Mucosa of rectum (tissue), 2 donors: ENCODE measurements at regions not wholly inside any gene's neighbourhood (a gene's known extent, or its start where the extent isn't known, plus 50 kb on each side); places are given as distances from the start of the nearest gene placed in this dataset.
"Not testable (repeated sequence)": the region's sequence is repeated elsewhere in the genome, so short reads cannot be mapped to it uniquely, and the experiment has no call there.

Experiments
- H3K27ac ChIP-seq, 2 donors: one replicate each; pipeline ENCODE4 v1.7.0; 2013; ENCODE audit warnings: inconsistent platforms in 2 of 2, low read depth in 2 of 2, low read length in 2 of 2
- H3K27me3 ChIP-seq, 2 donors: one replicate each; pipeline ENCODE4 v1.7.0; 2013; ENCODE audit warnings: low read length in 2 of 2; ENCODE audit not compliant: control insufficient read depth in 2 of 2, insufficient read depth in 2 of 2
- H3K36me3 ChIP-seq, 2 donors: one replicate each; pipeline ENCODE4 v1.7.0; 2013; ENCODE audit warnings: low read length in 2 of 2; ENCODE audit not compliant: control insufficient read depth in 2 of 2, insufficient read depth in 2 of 2
- H3K4me1 ChIP-seq, 2 donors: one replicate each; pipeline ENCODE4 v1.7.0; 2013; ENCODE audit warnings: low read length in 2 of 2, mild to moderate bottlenecking in 1 of 2; ENCODE audit not compliant: control insufficient read depth in 2 of 2, insufficient read depth in 2 of 2
- H3K4me3 ChIP-seq, 2 donors: one replicate each; pipeline ENCODE4 v1.7.0; 2013; ENCODE audit warnings: low read length in 2 of 2
- H3K9ac ChIP-seq, 2 donors: one replicate each; pipeline ENCODE4 v1.7.0; 2013; ENCODE audit warnings: low read length in 2 of 2, low read depth in 1 of 2, mild to moderate bottlenecking in 1 of 2
- H3K9me3 ChIP-seq, 2 donors: one replicate each; pipeline ENCODE4 v1.7.0; 2013; ENCODE audit warnings: low read length in 2 of 2; ENCODE audit not compliant: control insufficient read depth in 2 of 2
- donor health status: healthy.
- donor health status: Normal muscosa, but diverticular disease.

DNA sequence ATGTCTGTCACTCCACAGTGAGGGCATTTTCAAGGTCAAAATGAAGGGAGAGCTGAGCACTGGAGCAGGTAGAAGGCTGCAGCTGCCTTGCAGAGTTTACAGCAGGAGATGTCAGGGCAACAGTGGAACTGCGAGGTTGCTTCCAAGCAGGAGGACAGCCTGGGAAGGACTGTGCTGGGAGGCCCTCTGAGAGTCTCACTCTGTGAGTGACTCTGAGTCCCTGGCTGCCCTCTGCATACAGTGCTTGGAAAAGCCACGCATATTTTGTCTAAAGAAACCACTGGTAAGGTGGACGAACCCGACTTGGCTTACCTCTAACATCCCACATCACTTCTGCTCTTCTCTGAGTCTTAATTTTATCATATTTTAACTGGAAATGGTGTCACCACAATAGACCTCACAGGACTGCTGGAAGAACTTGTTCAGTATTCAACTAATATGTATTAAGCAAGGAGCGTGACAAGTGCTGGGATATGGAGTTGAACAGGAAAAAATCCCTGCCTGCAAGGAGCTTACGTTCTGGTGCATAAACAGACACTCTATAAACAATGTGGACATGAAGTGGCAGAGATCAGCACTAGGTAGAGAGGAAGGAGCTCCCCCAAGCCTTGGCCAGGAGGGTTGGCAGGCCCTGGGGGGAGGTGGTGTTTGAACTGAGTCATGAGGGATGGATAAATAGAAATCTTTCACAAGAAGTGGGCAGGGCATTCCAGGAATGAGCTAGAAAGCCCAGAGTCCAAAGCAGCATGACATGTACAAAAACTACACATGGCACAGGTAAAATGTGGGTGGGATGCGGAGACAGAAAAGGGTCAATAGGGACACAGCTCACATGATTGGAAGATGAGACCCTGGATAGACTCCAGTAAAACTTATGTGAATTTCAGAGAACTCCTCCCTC is 64.0 kb upstream of the FOXE1 start:
- Histone ChIP-seq H3K27ac (no peak overlapping the region), H3K4me1 (no peaks in the 10 kb centered on the region), H3K4me3 (no peak overlapping the region), H3K9ac (no peak overlapping the region), H3K36me3 (no peaks in the 10 kb centered on the region), H3K27me3 (no peaks in the 10 kb centered on the region), H3K9me3 (no peaks in the 10 kb centered on the region)

DNA sequence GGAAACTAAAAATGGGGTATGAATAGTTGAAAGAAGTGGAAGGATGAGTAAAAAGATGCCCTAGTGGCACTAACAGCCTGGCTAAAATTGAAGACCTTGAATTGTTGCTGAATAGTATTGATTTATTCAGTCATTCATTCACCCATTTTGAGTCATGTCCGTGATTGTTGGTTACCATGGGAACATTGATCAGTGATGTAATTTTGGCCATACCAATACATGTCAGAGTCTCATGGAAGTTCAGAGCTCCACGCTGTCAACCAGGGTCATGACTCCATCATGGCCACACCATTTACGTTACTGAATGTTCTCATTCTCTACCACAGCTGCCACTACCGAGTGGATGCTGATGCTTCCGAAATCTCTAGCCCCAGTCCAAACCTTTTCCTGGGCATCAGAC is 62.5 kb upstream of the FOXE1 start:
- Histone ChIP-seq H3K27me3 (no peaks in the 10 kb centered on the region), H3K36me3 (no peaks in the 10 kb centered on the region), H3K4me1 (no peaks in the 10 kb centered on the region), H3K27ac (no peak overlapping the region), H3K4me3 (no peak overlapping the region), H3K9me3 (no peaks in the 10 kb centered on the region), H3K9ac (no peak overlapping the region)

DNA sequence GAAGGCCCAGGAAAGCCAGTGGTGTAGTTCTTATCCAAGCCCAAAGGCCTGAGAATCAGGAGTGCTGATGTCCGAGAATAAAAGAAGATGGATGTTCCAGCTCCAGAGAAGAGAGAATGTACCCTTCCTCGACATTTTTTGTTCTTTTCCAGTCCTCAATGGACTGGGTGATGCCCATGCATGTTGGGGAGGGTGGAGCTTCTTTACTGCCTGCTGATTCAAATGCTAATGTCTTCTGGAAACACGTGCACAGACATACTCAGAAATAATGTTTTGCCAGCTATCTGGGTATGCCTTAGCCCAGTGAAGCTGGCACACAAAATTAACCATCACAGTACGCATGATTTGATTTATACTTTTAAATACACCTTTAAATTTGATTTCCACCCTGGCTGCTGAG is 61.5 kb upstream of the FOXE1 start:
- H3K9ac ChIP-seq: no peak overlapping the region
- no peaks in the 10 kb centered on the region for H3K4me1 ChIP-seq
- no peaks in the 10 kb centered on the region for H3K9me3 ChIP-seq
- H3K4me3 ChIP-seq: no peak overlapping the region
- no peaks in the 10 kb centered on the region for H3K27me3 ChIP-seq
- no peaks in the 10 kb centered on the region for H3K36me3 ChIP-seq
- no peak overlapping the region for H3K27ac ChIP-seq

DNA sequence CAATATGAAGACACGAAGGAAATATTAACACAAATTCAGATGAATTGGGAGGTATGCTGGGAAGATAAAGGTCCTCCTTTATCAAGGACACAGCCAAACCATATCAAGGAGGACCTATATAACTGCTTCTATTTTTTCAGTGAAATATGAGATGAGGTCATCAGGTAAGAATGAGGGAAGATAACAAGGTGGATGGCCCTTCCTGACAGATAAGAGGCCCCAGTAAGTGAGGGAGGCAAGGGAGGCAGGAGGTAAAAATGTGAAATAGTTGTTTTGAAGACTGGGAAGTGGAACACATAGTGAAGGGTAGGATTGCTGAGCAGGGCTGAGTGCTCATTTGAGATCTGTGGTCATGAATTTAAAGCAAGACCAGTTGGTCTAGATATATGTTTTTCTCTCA is 60.0 kb upstream of the FOXE1 start:
- Histone ChIP-seq H3K27ac (no peak overlapping the region), H3K9ac (no peak overlapping the region), H3K9me3 (no peaks in the 10 kb centered on the region), H3K36me3 (no peaks in the 10 kb centered on the region), H3K4me1 (no peaks in the 10 kb centered on the region), H3K27me3 (no peaks in the 10 kb centered on the region), H3K4me3 (no peak overlapping the region)

DNA sequence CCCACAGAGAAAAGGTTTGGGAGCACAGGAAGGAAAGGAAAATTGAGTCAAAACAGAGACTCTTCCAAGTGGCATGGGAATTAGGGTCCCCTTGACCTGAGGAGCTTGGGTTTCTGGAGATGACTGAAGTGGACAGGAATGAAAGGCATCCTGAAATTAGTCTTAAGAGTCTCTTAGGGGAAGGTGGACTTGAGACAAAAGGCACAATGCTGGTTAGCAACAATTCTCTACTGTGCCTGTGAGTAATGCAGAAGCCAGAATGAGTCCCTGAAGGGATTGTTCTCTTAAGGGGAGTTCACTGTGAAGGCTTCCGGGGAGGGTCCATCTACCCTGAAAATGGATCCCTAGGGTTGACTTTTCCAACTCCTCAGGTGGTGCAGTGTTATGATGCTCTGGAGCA is 58.4 kb upstream of the FOXE1 start:
- Histone ChIP-seq H3K4me1 (no peaks in the 10 kb centered on the region), H3K4me3 (no peak overlapping the region), H3K36me3 (no peaks in the 10 kb centered on the region), H3K27ac (no peak overlapping the region), H3K27me3 (no peaks in the 10 kb centered on the region), H3K9me3 (no peaks in the 10 kb centered on the region), H3K9ac (no peak overlapping the region)

DNA sequence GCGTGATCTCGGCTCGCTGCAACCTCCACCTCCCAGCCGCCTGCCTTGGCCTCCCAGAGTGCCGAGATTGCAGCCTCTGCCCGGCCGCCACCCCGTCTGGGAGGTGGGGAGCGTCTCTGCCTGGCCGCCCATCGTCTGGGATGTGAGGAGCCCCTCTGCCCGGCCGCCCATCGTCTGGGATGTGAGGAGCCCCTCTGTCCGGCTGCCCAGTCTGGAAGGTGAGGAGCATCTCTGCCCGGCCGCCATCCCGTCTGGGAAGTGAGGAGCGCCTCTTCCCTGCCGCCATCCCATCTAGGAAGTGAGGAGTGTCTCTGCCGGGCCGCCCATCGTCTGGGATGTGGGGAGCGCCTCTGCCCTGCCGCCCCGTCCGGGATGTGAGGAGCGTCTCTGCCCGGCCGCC is 56.9 kb upstream of the FOXE1 start:
- not testable (repeated sequence) for H3K9me3 ChIP-seq, H3K36me3 ChIP-seq, H3K27me3 ChIP-seq, H3K4me1 ChIP-seq, H3K27ac ChIP-seq, H3K4me3 ChIP-seq, H3K9ac ChIP-seq

DNA sequence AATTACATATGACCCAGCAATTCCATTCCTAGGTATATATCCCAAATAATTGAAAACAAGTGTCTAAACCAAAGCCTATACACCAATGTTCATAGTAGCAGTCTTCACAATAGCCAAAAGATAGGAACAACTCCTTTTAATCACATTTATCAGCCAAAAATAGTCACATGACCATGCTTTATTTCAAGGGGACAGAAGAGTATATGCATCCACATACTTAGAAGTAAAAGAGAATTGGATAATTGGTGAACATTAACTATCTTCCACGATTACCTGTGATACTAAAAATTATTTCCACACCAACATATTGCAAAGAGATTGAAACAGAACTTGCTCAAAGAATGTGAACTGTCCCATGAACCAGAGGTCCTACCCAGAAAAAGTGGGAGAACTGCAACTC is 51.8 kb upstream of the FOXE1 start:
- Histone ChIP-seq H3K9me3 (no peaks in the 10 kb centered on the region), H3K4me3 (no peak overlapping the region), H3K4me1 (peaks cover 0 to 2% of the 10 kb centered on the region in 2 donors), H3K36me3 (no peaks in the 10 kb centered on the region), H3K9ac (no peak overlapping the region), H3K27ac (no peak overlapping the region), H3K27me3 (peaks cover 3 to 8% of the 10 kb centered on the region in 2 donors)

DNA sequence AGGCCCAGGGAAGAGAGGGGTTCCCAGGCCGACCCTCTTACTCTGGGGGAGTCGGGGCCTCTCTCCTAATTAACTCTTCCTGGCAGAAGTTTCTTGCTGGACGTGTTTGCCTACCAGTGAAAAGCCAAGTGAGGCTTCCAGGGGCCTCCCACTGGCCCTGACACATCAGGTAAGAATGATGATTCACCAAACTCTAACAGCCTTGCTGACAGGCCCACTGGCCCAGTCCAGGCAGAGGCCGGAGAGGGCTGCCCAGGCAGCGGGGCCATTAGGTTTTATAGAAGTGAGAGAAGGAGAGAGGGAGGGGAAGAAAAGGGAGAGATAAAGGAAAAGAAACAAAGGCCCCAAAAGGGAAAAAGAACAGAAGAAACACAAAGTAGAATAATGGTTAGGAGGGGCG is 50.8 kb upstream of the FOXE1 start:
- Histone ChIP-seq H3K36me3 (no peaks in the 10 kb centered on the region), H3K4me3 (no peak overlapping the region), H3K4me1 (peaks cover 0 to 2% of the 10 kb centered on the region in 2 donors), H3K27me3 (peaks cover 3 to 12% of the 10 kb centered on the region in 2 donors), H3K27ac (no peak overlapping the region), H3K9ac (no peak overlapping the region), H3K9me3 (no peaks in the 10 kb centered on the region)

DNA sequence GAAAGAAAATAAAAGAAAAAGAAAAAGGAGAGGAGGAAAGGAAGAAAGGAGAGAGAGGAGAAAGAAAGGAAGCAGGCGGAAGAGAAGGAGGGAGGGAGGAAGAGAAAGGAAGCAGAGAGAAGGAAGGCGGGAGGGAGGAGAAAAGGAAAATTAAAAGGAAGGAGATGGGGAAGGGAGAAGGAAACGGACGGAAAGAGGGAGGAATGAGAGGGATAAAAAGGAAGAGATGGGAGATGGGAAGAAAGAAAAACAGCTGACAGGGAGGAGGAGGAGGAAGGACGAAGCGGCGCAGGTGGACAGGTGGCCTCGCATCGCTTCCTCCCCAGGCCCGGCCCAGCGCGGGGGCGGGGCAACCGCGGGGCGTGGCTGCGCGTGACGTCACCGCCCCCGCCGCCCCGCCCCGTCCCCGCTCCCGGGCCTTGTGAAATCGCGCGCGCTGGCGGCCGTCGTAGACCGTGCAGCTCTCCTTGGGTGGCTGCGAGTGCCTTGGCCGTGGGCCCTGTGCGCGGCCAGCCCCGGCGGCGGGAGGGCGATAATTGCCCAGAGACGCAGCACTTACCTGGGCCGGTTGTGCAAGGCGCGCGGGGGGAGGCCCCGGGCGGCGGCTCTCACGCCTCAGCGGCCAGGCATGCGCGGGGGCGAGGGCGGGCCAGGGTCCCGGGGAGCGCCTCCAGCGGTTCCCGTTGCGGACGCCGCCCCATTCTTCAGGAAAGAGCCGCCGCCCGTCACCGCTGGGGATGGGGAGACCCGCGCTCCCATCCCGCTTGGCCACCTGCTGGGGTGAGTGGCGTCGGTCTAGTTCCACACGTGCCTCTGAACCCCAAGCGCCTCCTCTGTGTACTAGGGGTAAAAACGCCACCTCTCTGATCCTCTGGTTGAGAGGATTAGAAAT is 49.6 kb upstream of the FOXE1 start:
- Histone ChIP-seq H3K9me3 (no peaks in the 10 kb centered on the region), H3K27me3 (peaks cover 3 to 12% of the 10 kb centered on the region in 2 donors), H3K4me3 (peak overlapping the region; percentile 72 to 76), H3K9ac (peak overlapping the region; percentile 41 to 55), H3K27ac (no peak overlapping the region), H3K4me1 (peaks cover 0 to 2% of the 10 kb centered on the region in 2 donors), H3K36me3 (no peaks in the 10 kb centered on the region)
